ENCODE measurements at regions not wholly inside any gene's neighbourhood (a gene's known extent, or its start where the extent isn't known, plus 50 kb on each side); places are given as distances from the start of the nearest gene placed in this dataset.

- Histone ChIP-seq H3K27ac (ENCODE audit: low read depth, low read length) (no peak overlapping the region), H3K27me3 (ENCODE audit: control insufficient read depth, low read length) (no peaks in the 10 kb centered on the region), H3K79me2 (ENCODE audit: control insufficient read depth, low read length) (no peaks in the 10 kb centered on the region), H3K9me3 (ENCODE audit: control insufficient read depth, insufficient read depth, low read length) (no peaks in the 10 kb centered on the region), H4K20me1 (ENCODE audit: control insufficient read depth, insufficient read depth, low read depth, low read length) (no peaks in the 10 kb centered on the region), H3K4me2 (ENCODE audit: low read length) (no peak overlapping the region), H3K36me3 (ENCODE audit: control insufficient read depth, low read length) (no peaks in the 10 kb centered on the region), H3K9me2 (replicated peaks; ENCODE audit: control insufficient read depth, low read length) (no peaks in the 10 kb centered on the region), H3K4me3 (ENCODE audit: low read length) (no peak overlapping the region), H3K4me1 (ENCODE audit: control insufficient read depth, low read length) (no peaks in the 10 kb centered on the region), H3F3A (ENCODE audit: control insufficient read depth, insufficient read depth) (no peaks in the 10 kb centered on the region)
- TF ChIP-seq CTCF (IDR thresholded peaks at IDR 0.05; ENCODE audit: low read depth, low read length, poor library complexity, severe bottlenecking) = no peak
- no peak for TF ChIP-seq EZH2phosphoT487 (IDR thresholded peaks at IDR 0.05; ENCODE audit: borderline replicate concordance, low read length)
Measured at GRCh38 chr1:213685992-213686582, 301.7 kb upstream of the PROX1 start.

DNA sequence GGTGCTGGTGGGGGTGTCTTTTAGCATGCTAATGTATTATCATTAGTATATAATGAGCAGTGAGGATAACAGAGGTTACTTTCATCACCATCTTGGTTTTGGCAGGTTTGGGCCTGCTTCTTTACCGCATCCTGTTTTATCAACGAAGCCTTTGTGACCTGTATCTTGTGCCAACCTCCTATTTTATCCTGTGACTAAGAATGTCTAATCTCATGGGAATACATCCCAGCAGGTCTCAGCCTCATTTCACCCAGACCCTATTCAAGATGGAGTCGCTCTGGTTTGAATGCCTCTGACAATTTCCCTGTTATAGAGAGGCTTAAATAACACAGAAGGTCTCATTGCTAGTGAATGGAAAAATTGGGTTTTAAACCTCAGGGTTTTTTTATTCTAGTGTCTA lies 300.8 kb upstream of the PROX1 start:
- no peaks in the 10 kb centered on the region for H3K27me3 ChIP-seq (ENCODE audit: control insufficient read depth, low read length)
- no peaks in the 10 kb centered on the region for H3K4me1 ChIP-seq (ENCODE audit: control insufficient read depth, low read length)
- H3F3A ChIP-seq (ENCODE audit: control insufficient read depth, insufficient read depth) = no peaks in the 10 kb centered on the region
- H3K27ac ChIP-seq (ENCODE audit: low read depth, low read length) = no peak overlapping the region
- no peak overlapping the region for H3K4me2 ChIP-seq (ENCODE audit: low read length)
- no peaks in the 10 kb centered on the region for H3K79me2 ChIP-seq (ENCODE audit: control insufficient read depth, low read length)
- H3K36me3 ChIP-seq (ENCODE audit: control insufficient read depth, low read length) = no peaks in the 10 kb centered on the region
- H4K20me1 ChIP-seq (ENCODE audit: control insufficient read depth, insufficient read depth, low read depth, low read length) = no peaks in the 10 kb centered on the region
- H3K9me3 ChIP-seq (ENCODE audit: control insufficient read depth, insufficient read depth, low read length) = no peaks in the 10 kb centered on the region
- TF ChIP-seq EZH2phosphoT487 (IDR thresholded peaks at IDR 0.05; ENCODE audit: borderline replicate concordance, low read length) (no peak), CTCF (IDR thresholded peaks at IDR 0.05; ENCODE audit: low read depth, low read length, poor library complexity, severe bottlenecking) (no peak)
- H3K9me2 ChIP-seq (replicated peaks; ENCODE audit: control insufficient read depth, low read length) = no peaks in the 10 kb centered on the region
- no peak overlapping the region for H3K4me3 ChIP-seq (ENCODE audit: low read length)

GRCh38 chr1:213687832-213688231 lies 299.9 kb upstream of the PROX1 start:
- no peaks in the 10 kb centered on the region for H3K9me3 ChIP-seq (ENCODE audit: control insufficient read depth, insufficient read depth, low read length)
- no peaks in the 10 kb centered on the region for H3K27me3 ChIP-seq (ENCODE audit: control insufficient read depth, low read length)
- no peaks in the 10 kb centered on the region for H3K79me2 ChIP-seq (ENCODE audit: control insufficient read depth, low read length)
- no peak overlapping the region for H3K27ac ChIP-seq (ENCODE audit: low read depth, low read length)
- no peaks in the 10 kb centered on the region for H3F3A ChIP-seq (ENCODE audit: control insufficient read depth, insufficient read depth)
- H3K4me3 ChIP-seq (ENCODE audit: low read length) = no peak overlapping the region
- H3K36me3 ChIP-seq (ENCODE audit: control insufficient read depth, low read length) = no peaks in the 10 kb centered on the region
- H3K4me1 ChIP-seq (ENCODE audit: control insufficient read depth, low read length) = no peaks in the 10 kb centered on the region
- H4K20me1 ChIP-seq (ENCODE audit: control insufficient read depth, insufficient read depth, low read depth, low read length) = no peaks in the 10 kb centered on the region
- TF ChIP-seq EZH2phosphoT487 (IDR thresholded peaks at IDR 0.05; ENCODE audit: borderline replicate concordance, low read length) (no peak), CTCF (IDR thresholded peaks at IDR 0.05; ENCODE audit: low read depth, low read length, poor library complexity, severe bottlenecking) (no peak)
- H3K4me2 ChIP-seq (ENCODE audit: low read length) = no peak overlapping the region
- H3K9me2 ChIP-seq (replicated peaks; ENCODE audit: control insufficient read depth, low read length) = no peaks in the 10 kb centered on the region
